ENCODE measurements at regions not wholly inside any gene's neighbourhood (a gene's known extent, or its start where the extent isn't known, plus 50 kb on each side); places are given as distances from the start of the nearest gene placed in this dataset.

DNA sequence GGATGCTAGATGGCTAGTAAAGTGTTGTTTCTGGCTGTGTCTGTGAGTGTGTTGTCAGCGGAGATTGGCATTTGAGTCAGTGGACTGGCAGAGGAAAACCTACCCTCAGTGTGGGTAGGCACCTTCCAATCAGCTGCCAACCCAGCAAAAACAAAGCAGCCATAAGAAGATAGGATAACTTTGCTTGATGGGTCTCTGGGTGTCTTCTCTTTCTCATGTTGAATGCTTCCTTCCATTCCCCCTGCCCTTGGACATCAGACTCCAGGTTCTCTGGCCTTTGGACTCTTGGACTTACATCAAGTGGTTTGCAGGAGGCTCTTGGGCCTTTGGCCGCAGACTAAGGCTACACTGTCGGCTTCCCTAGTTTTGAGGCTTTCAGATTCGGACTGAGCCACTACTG lies 429.0 kb upstream of the ZNF804A start:
- WGBS = 99% methylated on average over 4 of the region's 4 CpGs
- Histone ChIP-seq H3K36me3 (no peaks in the 10 kb centered on the region), H3K27ac (no peak overlapping the region), H3K9me3 (no peaks in the 10 kb centered on the region), H3K4me3 (no peak overlapping the region), H3K4me1 (replicated peaks) (no peaks in the 10 kb centered on the region), H3K27me3 (replicated peaks; ENCODE audit: insufficient read depth) (no peaks in the 10 kb centered on the region)
- intact Hi-C loops (cut with DNase I) = no loop called here
- no peak for TF ChIP-seq POLR2A (IDR thresholded peaks at IDR 0.05)
- no peak for TF ChIP-seq POLR2AphosphoS5 (IDR thresholded peaks at IDR 0.05)
- TF ChIP-seq, protein P1, sequence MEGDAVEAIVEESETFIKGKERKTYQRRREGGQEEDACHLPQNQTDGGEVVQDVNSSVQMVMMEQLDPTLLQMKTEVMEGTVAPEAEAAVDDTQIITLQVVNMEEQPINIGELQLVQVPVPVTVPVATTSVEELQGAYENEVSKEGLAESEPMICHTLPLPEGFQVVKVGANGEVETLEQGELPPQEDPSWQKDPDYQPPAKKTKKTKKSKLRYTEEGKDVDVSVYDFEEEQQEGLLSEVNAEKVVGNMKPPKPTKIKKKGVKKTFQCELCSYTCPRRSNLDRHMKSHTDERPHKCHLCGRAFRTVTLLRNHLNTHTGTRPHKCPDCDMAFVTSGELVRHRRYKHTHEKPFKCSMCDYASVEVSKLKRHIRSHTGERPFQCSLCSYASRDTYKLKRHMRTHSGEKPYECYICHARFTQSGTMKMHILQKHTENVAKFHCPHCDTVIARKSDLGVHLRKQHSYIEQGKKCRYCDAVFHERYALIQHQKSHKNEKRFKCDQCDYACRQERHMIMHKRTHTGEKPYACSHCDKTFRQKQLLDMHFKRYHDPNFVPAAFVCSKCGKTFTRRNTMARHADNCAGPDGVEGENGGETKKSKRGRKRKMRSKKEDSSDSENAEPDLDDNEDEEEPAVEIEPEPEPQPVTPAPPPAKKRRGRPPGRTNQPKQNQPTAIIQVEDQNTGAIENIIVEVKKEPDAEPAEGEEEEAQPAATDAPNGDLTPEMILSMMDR (IDR thresholded peaks at IDR 0.05) = no peak
- no peak for DNase-seq (ENCODE audit: low spot score)

GRCh38 chr2:184174493-184175104 lies 423.7 kb upstream of the ZNF804A start:
- Histone ChIP-seq H3K4me1 (replicated peaks) (no peaks in the 10 kb centered on the region), H3K9me3 (no peaks in the 10 kb centered on the region), H3K27me3 (replicated peaks; ENCODE audit: insufficient read depth) (no peaks in the 10 kb centered on the region), H3K4me3 (no peak overlapping the region), H3K36me3 (no peaks in the 10 kb centered on the region), H3K27ac (no peak overlapping the region)
- TF ChIP-seq, protein P1 (IDR thresholded peaks at IDR 0.05) = no peak
- TF ChIP-seq POLR2A (IDR thresholded peaks at IDR 0.05) (no peak), POLR2AphosphoS5 (IDR thresholded peaks at IDR 0.05) (no peak)
- 79% methylated on average over 8 of the region's 8 CpGs for WGBS
- DNase-seq (ENCODE audit: low spot score) = no peak
- intact Hi-C loops (cut with DNase I) = no loop called here

GRCh38 chr2:184178229-184178628 lies 420.1 kb upstream of the ZNF804A start:
- H3K4me1 ChIP-seq (replicated peaks) = no peaks in the 10 kb centered on the region
- H3K27ac ChIP-seq = no peak overlapping the region
- H3K4me3 ChIP-seq = no peak overlapping the region
- intact Hi-C loops (cut with DNase I) = no loop called here
- H3K36me3 ChIP-seq = no peaks in the 10 kb centered on the region
- H3K27me3 ChIP-seq (replicated peaks; ENCODE audit: insufficient read depth) = no peaks in the 10 kb centered on the region
- no peaks in the 10 kb centered on the region for H3K9me3 ChIP-seq
- DNase-seq (ENCODE audit: low spot score) = no peak
- 20% methylated on average over 3 of the region's 3 CpGs for WGBS
- TF ChIP-seq POLR2A (IDR thresholded peaks at IDR 0.05) (no peak), POLR2AphosphoS5 (IDR thresholded peaks at IDR 0.05) (no peak)
- TF ChIP-seq, protein P1 (IDR thresholded peaks at IDR 0.05) = no peak

- no peaks in the 10 kb centered on the region for H3K36me3 ChIP-seq
- H3K4me1 ChIP-seq (replicated peaks) = no peaks in the 10 kb centered on the region
- no peak for DNase-seq (ENCODE audit: low spot score)
- H3K9me3 ChIP-seq = no peaks in the 10 kb centered on the region
- H3K27ac ChIP-seq = no peak overlapping the region
- no peak overlapping the region for H3K4me3 ChIP-seq
- intact Hi-C loops (cut with DNase I) = no loop called here
- 75% methylated on average over 4 of the region's 4 CpGs for WGBS
- no peak for TF ChIP-seq POLR2A (IDR thresholded peaks at IDR 0.05)
- TF ChIP-seq, protein P1 (IDR thresholded peaks at IDR 0.05) = no peak
- TF ChIP-seq POLR2AphosphoS5 (IDR thresholded peaks at IDR 0.05) = no peak
- H3K27me3 ChIP-seq (replicated peaks; ENCODE audit: insufficient read depth) = no peaks in the 10 kb centered on the region
Measured at GRCh38 chr2:184186436-184186835, 411.9 kb upstream of the ZNF804A start.

DNA sequence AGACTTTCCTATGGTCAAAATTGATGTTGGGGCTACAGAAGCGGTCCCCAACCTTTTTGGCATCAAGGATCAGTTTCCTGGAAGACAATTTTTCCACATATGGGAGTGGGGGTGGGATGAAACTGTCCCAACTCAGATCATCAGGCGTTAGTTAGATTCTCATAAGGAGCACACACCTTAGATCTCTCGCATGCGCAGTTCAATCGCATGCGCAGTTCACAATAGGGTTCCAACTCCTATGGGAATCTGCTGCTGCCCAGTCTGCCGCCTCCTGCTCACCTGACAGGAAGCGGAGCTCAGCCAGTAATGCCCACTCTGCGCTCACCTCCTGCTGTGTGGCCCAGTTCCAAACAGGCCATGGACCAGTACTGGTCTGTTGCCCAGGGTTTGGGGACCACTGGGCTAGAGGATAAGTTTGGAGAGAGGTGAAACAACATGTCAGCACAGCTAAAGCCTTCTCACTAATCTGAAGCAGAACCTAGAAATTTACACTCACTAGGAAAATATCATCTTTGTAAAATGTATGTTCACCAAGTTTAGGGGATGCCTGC lies 410.8 kb upstream of the ZNF804A start:
- DNase-seq (ENCODE audit: low spot score) = no peak
- 92% methylated on average over 9 of the region's 9 CpGs for WGBS
- H3K27ac ChIP-seq = no peak overlapping the region
- H3K4me1 ChIP-seq (replicated peaks) = no peaks in the 10 kb centered on the region
- no peaks in the 10 kb centered on the region for H3K36me3 ChIP-seq
- intact Hi-C loops (cut with DNase I) = no loop called here
- TF ChIP-seq, protein P1 (IDR thresholded peaks at IDR 0.05) = no peak
- no peak for TF ChIP-seq POLR2A (IDR thresholded peaks at IDR 0.05)
- no peak for TF ChIP-seq POLR2AphosphoS5 (IDR thresholded peaks at IDR 0.05)
- H3K9me3 ChIP-seq = no peaks in the 10 kb centered on the region
- no peak overlapping the region for H3K4me3 ChIP-seq
- no peaks in the 10 kb centered on the region for H3K27me3 ChIP-seq (replicated peaks; ENCODE audit: insufficient read depth)
